Esophagus (tissue), 2 donors: ENCODE measurements at regions not wholly inside any gene's neighbourhood (a gene's known extent, or its start where the extent isn't known, plus 50 kb on each side); places are given as distances from the start of the nearest gene placed in this dataset.

Experiments used
- H3K27ac ChIP-seq, 2 donors: one replicate each; pipeline ENCODE4 v1.5.1; 2013; ENCODE audit warnings: low read depth in 2 of 2, mild to moderate bottlenecking in 2 of 2, inconsistent platforms in 1 of 2, low read length in 1 of 2, moderate library complexity in 1 of 2
- H3K27me3 ChIP-seq, 2 donors: one replicate each; pipeline ENCODE4 v1.6.1; 2013; ENCODE audit warnings: low read length in 2 of 2, control low read depth in 1 of 2, mild to moderate bottlenecking in 1 of 2; ENCODE audit not compliant: insufficient read depth in 2 of 2, control insufficient read depth in 1 of 2
- H3K36me3 ChIP-seq, 2 donors: one replicate each; pipeline ENCODE4 v1.6.1; 2013; ENCODE audit warnings: low read length in 1 of 2; ENCODE audit not compliant: control insufficient read depth in 2 of 2, insufficient read depth in 2 of 2
- H3K4me1 ChIP-seq, 2 donors: one replicate each; pipeline ENCODE4 v1.6.1; 2013; ENCODE audit warnings: low read length in 1 of 2; ENCODE audit not compliant: control insufficient read depth in 2 of 2, insufficient read depth in 2 of 2
- H3K4me3 ChIP-seq, 2 donors: one replicate each; pipeline ENCODE4 v1.5.1; 2013; ENCODE audit warnings: low read length in 2 of 2, mild to moderate bottlenecking in 2 of 2, low read depth in 1 of 2, moderate library complexity in 1 of 2
- H3K9me3 ChIP-seq, 2 donors: one replicate each; pipeline ENCODE4 v1.6.1; 2013; ENCODE audit warnings: mild to moderate bottlenecking in 2 of 2, low read depth in 1 of 2, low read length in 1 of 2, moderate library complexity in 1 of 2; ENCODE audit not compliant: control insufficient read depth in 2 of 2, insufficient read depth in 1 of 2
- WGBS, 2 donors: extraction: QIAGEN DNeasy Blood & Tissue Kit; methylation state at CpG; one replicate each; pipeline ENCODE4 v1.1.7; 2013; 5-methylcytosine and 5-hydroxymethylcytosine counted together
- donor health status: healthy with polysubstance abuse.
- donor health status: Bipolar disorder and iron deficiency.

DNA sequence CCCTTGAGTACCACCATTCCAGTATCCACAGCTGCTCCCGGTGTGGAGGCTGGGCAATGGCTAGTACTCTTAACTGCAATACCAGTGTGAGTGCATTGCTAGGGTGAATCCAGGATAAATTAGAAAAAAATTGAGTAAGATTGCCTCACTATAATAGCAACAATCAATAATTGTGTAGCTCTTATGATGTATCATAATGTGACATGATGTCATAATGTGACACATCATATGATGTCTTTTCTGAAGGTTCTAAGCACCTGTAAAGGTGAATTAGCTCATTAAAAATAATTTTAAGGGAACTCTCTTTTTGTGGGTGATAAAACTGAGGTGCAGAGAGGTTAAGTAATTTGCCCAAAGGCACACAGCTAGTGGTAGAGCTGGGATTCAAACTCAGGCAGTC lies 424.4 kb downstream of the HLX start:
- H3K4me3 ChIP-seq: no peak overlapping the region

DNA sequence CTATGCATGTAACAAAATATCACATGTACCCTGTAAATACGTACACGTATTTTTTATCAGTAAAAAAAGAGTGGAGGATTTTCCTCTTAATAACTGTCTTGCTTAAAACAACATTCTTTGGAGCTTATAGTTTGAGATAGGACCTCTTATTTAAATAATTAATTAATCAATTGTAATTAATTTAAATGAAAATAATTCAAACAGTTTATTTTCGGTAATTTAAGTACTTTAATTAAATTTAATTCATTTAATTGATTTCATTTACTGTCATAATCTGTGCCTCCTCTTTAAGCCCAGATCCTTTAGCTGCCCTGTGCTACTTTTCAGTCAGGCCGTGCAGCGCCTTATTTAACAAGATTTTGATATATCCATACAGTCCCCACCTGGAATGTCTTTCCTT lies 427.0 kb downstream of the HLX start:
- H3K27ac ChIP-seq: no peak overlapping the region
- H3K4me3 ChIP-seq: no peak overlapping the region
- 84 to 90% methylated on average over 5 of the region's 5 CpGs for whole genome bisulfite sequencing, 2 donors
- no peaks in the 10 kb centered on the region for H3K27me3 ChIP-seq
- no peaks in the 10 kb centered on the region for H3K36me3 ChIP-seq
- H3K4me1 ChIP-seq: no peaks in the 10 kb centered on the region
- H3K9me3 ChIP-seq: no peaks in the 10 kb centered on the region

More for the DNA sequence above, 424.4 kb downstream of the HLX start:
- Histone ChIP-seq H3K36me3 (no peaks in the 10 kb centered on the region), H3K4me1 (no peaks in the 10 kb centered on the region), H3K9me3 (no peaks in the 10 kb centered on the region), H3K27me3 (no peaks in the 10 kb centered on the region), H3K27ac (no peak overlapping the region)
- 57 to 62% methylated on average over 1 of the region's 1 CpG for WGBS, 2 donors

DNA sequence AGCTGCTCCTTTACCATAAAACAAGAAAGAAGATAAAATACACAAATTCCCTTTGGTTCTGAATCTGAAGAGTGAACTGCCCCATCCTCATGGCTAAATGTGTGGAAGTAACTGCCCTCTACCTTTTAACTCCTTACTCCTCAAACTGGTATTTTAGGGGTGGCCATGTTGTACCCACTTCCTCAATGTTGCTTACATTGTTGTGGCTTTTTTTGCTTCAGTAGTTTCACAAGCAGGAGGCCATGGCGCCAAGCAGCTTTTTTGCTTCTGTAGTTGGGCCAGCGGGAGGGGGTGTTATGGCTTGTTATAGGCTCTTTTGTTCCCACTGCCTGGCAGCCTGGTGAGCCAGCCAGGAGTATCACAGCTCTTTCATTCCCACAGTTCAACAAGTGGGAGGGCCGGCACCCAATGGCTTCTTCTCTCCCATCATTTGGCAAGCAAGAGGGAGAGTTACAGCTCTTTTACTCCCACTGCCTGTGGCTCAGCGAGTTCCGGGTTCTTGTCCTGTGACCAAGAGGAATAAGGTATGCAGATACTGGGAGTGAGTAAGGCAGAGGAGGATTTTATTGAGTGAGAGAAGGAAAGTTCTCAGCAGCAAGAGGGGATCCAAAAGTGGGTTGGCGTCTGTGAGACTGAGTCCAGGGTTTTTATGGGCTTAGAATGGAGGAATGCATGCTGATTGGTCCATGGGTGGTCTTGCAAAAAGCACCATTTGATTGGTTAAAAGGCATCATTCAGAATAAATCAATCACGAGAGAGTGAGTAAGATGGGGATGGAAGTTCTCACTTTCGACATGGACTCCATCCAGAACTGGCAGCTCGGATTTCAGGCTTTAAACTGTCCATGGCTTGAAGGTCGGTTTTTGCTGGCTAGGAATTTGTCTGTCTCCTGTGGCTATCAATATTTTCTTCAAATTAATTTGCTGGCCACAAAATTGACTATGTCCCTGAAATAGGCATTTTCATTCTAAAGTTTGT lies 429.6 kb downstream of the HLX start:
- no peaks in the 10 kb centered on the region for H3K36me3 ChIP-seq
- H3K9me3 ChIP-seq: no peaks in the 10 kb centered on the region
- no peak overlapping the region for H3K4me3 ChIP-seq
- no peaks in the 10 kb centered on the region for H3K27me3 ChIP-seq
- 84 to 91% methylated on average over 10 of the region's 10 CpGs for WGBS, 2 donors
- H3K4me1 ChIP-seq: no peaks in the 10 kb centered on the region
- H3K27ac ChIP-seq: no peak overlapping the region

DNA sequence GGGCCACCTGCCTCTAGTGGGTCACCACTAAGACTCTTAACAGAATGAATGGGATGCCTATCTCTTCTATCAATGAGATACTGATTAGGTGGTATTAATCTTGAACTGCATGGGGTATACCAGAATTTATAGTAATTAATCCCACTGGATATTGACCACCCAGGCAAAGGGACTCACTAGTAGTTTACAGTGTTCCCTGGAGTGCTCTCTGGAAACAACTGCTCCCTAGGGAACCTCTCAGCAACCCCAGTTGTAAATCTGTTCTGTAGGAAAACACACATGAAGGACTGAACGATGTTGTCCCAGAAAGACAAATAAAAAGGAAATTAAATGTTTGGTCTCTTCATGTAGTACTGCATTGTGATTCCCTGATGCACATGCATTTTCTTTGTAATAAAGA lies 430.5 kb downstream of the HLX start:
- H3K4me1 ChIP-seq: no peaks in the 10 kb centered on the region
- H3K27ac ChIP-seq: no peak overlapping the region
- H3K36me3 ChIP-seq: no peaks in the 10 kb centered on the region
- WGBS, 2 donors: 33 to 35% methylated on average over 1 of the region's 1 CpG
- H3K9me3 ChIP-seq: no peaks in the 10 kb centered on the region
- no peak overlapping the region for H3K4me3 ChIP-seq
- H3K27me3 ChIP-seq: no peaks in the 10 kb centered on the region

DNA sequence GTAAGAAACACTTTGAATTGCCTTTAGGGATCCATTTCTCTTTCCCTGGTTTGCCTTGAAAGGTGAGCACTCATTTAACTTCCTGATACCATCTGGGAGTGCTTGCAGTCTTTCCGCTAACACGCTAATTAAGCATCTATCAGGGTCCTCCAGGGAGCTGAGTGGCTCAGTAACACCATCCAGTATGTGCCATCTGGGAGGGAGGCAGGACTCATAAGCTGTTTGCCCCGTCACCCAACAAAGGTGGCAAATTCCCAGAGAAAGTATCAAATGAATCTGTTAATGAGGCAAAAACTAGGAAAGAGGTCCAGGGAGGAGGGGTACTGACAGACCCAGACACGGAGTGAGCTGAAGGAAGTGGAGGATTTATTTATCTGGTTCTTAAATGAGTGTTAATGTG lies 430.9 kb downstream of the HLX start:
- Histone ChIP-seq H3K27me3 (no peaks in the 10 kb centered on the region), H3K9me3 (no peaks in the 10 kb centered on the region), H3K4me3 (no peak overlapping the region), H3K36me3 (no peaks in the 10 kb centered on the region), H3K4me1 (no peaks in the 10 kb centered on the region), H3K27ac (no peak overlapping the region)
- 66 to 67% methylated on average over 4 of the region's 4 CpGs for WGBS, 2 donors

DNA sequence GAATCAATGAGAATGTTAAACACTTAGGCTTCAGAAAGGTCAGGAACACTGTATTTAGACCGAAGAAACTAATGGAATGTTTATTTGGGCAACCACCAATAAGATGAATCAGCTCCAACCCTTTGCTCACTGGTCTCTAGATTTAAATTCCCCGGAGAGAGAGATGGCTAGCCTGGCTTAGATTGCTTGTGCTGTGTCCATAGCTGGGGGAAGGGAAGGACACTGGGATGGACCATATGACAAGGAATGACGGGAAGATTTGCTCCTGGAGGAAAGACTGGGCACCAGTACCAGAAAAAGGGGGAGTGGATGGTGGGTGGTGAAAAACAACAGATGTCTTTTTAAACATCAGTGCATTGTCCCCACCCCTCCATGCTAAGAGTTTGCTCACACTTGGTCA lies 426.6 kb downstream of the DUSP10 start:
- no peak overlapping the region for H3K27ac ChIP-seq
- no peaks in the 10 kb centered on the region for H3K27me3 ChIP-seq
- 25 to 29% methylated on average over 3 of the region's 3 CpGs for WGBS, 2 donors
- no peaks in the 10 kb centered on the region for H3K9me3 ChIP-seq
- H3K4me3 ChIP-seq: no peak overlapping the region
- H3K36me3 ChIP-seq: no peaks in the 10 kb centered on the region
- H3K4me1 ChIP-seq: no peaks in the 10 kb centered on the region

GRCh38 chr1:221316491-221317056 lies 425.3 kb downstream of the DUSP10 start:
- Histone ChIP-seq H3K27ac (no peak overlapping the region), H3K4me1 (no peaks in the 10 kb centered on the region)
- 72 to 81% methylated on average over 1 of the region's 1 CpG for WGBS, 2 donors

DNA sequence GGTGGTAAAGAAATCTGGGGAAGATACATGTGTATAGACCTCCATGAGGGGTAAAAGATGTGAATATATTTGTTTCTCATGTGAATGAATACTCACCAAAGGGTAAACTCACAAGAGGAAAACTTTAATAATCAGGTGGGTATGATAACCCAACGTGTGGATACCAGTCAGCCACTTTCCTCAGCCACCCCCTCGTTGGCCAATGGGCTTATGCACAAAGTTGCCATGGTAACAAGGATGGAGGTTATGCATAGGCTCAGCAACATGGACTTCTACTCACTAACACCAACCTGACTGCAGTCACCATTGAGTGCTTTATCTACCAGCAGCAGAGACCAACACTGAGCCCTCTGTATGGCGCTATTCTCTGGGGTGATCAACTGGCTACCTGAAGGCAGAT lies 424.4 kb downstream of the DUSP10 start:
- H3K9me3 ChIP-seq: no peaks in the 10 kb centered on the region
- WGBS, 2 donors: 74% methylated on average over 3 of the region's 3 CpGs
- no peak overlapping the region for H3K27ac ChIP-seq
- no peaks in the 10 kb centered on the region for H3K27me3 ChIP-seq
- no peaks in the 10 kb centered on the region for H3K4me1 ChIP-seq
- H3K36me3 ChIP-seq: no peaks in the 10 kb centered on the region
- H3K4me3 ChIP-seq: no peak overlapping the region

More at GRCh38 chr1:221316491-221317056, 425.3 kb downstream of the DUSP10 start:
- no peaks in the 10 kb centered on the region for H3K27me3 ChIP-seq
- no peaks in the 10 kb centered on the region for H3K9me3 ChIP-seq
- no peak overlapping the region for H3K4me3 ChIP-seq
- H3K36me3 ChIP-seq: no peaks in the 10 kb centered on the region

DNA sequence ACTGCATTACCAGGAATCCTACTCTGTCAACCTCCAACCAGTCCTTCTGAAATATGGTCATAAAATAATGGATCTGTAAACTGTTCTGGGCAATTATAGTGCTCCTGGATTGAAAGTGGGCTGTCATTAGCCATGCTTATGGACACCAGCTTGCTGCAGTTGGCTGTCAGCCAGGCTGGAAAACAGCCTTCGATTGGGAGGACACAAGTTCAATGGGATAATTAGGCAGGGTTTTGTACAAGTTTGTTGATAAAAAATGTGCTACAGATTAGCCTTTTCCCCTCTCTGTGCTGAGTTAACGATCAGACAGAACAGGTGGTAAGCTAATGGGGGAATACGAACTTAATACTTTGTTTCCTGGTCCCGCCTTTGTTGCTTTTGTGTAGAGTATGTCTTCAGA lies 413.9 kb downstream of the DUSP10 start:
- Histone ChIP-seq H3K27me3 (no peaks in the 10 kb centered on the region), H3K36me3 (no peaks in the 10 kb centered on the region), H3K9me3 (no peaks in the 10 kb centered on the region), H3K4me1 (no peaks in the 10 kb centered on the region), H3K27ac (no peak overlapping the region), H3K4me3 (no peak overlapping the region)
- 39 to 40% methylated on average over 4 of the region's 4 CpGs for WGBS, 2 donors

- H3K4me1 ChIP-seq: no peaks in the 10 kb centered on the region
- 78 to 79% methylated on average over 2 of the region's 2 CpGs for WGBS, 2 donors
- no peaks in the 10 kb centered on the region for H3K9me3 ChIP-seq
- H3K36me3 ChIP-seq: no peaks in the 10 kb centered on the region
- H3K4me3 ChIP-seq: no peak overlapping the region
- H3K27me3 ChIP-seq: no peaks in the 10 kb centered on the region
- H3K27ac ChIP-seq: no peak overlapping the region
These were observed 413.5 kb downstream of the DUSP10 start for GRCh38 chr1:221328371-221328770.
